MM.1S (cell line): ENCODE measurements at regions not wholly inside any gene's neighbourhood (a gene's known extent, or its start where the extent isn't known, plus 50 kb on each side); places are given as distances from the start of the nearest gene placed in this dataset.

Source experiments
- DNase-seq: peaks from one replicate; pipeline ENCODE4 v3.0.0-alpha.2; 2015
- H2AFZ ChIP-seq: fragments of 300-600 bp; sonication (generic); 2 replicates; pipeline ENCODE4 v1.6.0; 2016; ENCODE audit warnings: antibody characterized with exemption, low read length
- H3F3A ChIP-seq: fragments of 300-600 bp; sonication (generic); 2 replicates; pipeline ENCODE4 v1.6.1; 2016; ENCODE audit warnings: mild to moderate bottlenecking, antibody characterized with exemption, low read length, moderate library complexity, mixed read lengths; ENCODE audit not compliant: insufficient read depth
- H3K27ac ChIP-seq: fragments of 300-600 bp; sonication (generic); 2 replicates; pipeline ENCODE4 v1.5.1; 2016; ENCODE audit warnings: mild to moderate bottlenecking, low read length
- H3K27me3 ChIP-seq: fragments of 300-600 bp; sonication (generic); replicated peaks from 2 replicates; pipeline ENCODE4 v1.6.0; 2016; ENCODE audit warnings: low read length; ENCODE audit not compliant: insufficient read depth
- H3K36me3 ChIP-seq: fragments of 300-600 bp; sonication (generic); replicated peaks from 2 replicates; pipeline ENCODE4 v1.6.1; 2016; ENCODE audit warnings: mild to moderate bottlenecking, low read length, mixed read lengths; ENCODE audit not compliant: insufficient read depth
- H3K4me1 ChIP-seq: fragments of 300-600 bp; sonication (generic); 2 replicates; pipeline ENCODE4 v1.6.1; 2016; ENCODE audit warnings: low read length, mixed read lengths
- H3K4me2 ChIP-seq: fragments of 300-600 bp; sonication (generic); 2 replicates; pipeline ENCODE4 v1.6.0; 2016; ENCODE audit warnings: low read depth, low read length
- H3K4me3 ChIP-seq: fragments of 300-600 bp; sonication (generic); 2 replicates; pipeline ENCODE4 v1.5.1; 2016; ENCODE audit warnings: low read length, mixed read lengths
- H3K79me2 ChIP-seq: fragments of 300-600 bp; sonication (generic); 2 replicates; pipeline ENCODE4 v1.6.1; 2016; ENCODE audit warnings: mixed run types, low read length, mixed read lengths
- H3K9ac ChIP-seq: fragments of 300-600 bp; sonication (generic); 2 replicates; pipeline ENCODE4 v1.6.1; 2016; ENCODE audit warnings: low read length, mixed read lengths
- H3K9me2 ChIP-seq: fragments of 300-600 bp; sonication (generic); replicated peaks from 2 replicates; pipeline ENCODE4 v1.6.1; 2016; ENCODE audit warnings: mild to moderate bottlenecking, low read length, mixed read lengths; ENCODE audit not compliant: insufficient read depth
- H3K9me3 ChIP-seq: fragments of 300-600 bp; sonication (generic); replicated peaks from 2 replicates; pipeline ENCODE4 v1.6.1; 2016; ENCODE audit warnings: mild to moderate bottlenecking, low read length, mixed read lengths; ENCODE audit not compliant: insufficient read depth
- H4K20me1 ChIP-seq: fragments of 300-600 bp; sonication (generic); 2 replicates; pipeline ENCODE4 v1.6.1; 2016; ENCODE audit warnings: mild to moderate bottlenecking, low read length, moderate library complexity, mixed read lengths; ENCODE audit not compliant: insufficient read depth
- EZH2 ChIP-seq: fragments of 300-600 bp; sonication (generic); optimal IDR thresholded peaks from 2 replicates; pipeline ENCODE3; 2017; ENCODE audit warnings: low read depth, mild to moderate bottlenecking, antibody characterized with exemption, low read length, mixed read lengths
- EZH2phosphoT487 ChIP-seq: fragments of 300-600 bp; sonication (generic); IDR thresholded peaks from 2 replicates; pipeline ENCODE4 v1.6.1; 2018; ENCODE audit warnings: antibody characterized with exemption, low read length
- TF ChIP-seq, protein P1 (sequence below): fragments of 300-600 bp; sonication (generic); IDR thresholded peaks from 2 replicates; pipeline ENCODE4 v1.5.1; 2016; ENCODE audit warnings: antibody characterized with exemption, low read length, mixed read lengths

DNA sequence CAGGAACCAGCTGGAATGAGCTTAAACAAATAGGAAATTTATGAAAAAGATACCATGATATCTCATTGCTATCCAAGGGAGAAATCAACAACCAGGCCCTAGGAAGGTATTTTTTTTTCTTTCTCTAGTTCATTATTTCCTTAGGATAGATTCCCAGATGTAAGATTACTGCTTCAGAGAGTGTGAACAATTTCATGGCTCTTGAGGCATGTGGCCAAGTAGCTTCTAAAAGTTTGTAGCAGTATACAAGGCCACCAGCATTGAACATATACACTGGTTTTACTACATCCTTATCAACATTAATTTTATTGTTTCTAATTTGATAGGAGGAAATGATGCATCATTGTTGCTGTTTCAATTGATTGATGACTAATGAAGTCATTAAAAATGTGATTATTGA lies 201.2 kb downstream of the SREK1 start:
- Histone ChIP-seq H3K79me2 (no peaks in the 10 kb centered on the region), H3K4me1 (no peaks in the 10 kb centered on the region), H3K27ac (no peak overlapping the region), H3K9ac (no peak overlapping the region), H3K9me3 (no peaks in the 10 kb centered on the region), H3K36me3 (no peaks in the 10 kb centered on the region), H4K20me1 (no peaks in the 10 kb centered on the region), H3F3A (no peaks in the 10 kb centered on the region), H3K4me2 (no peak overlapping the region), H3K4me3 (no peak overlapping the region), H3K27me3 (no peaks in the 10 kb centered on the region), H3K9me2 (no peaks in the 10 kb centered on the region), H2AFZ (no peak overlapping the region)
- no peak for TF ChIP-seq EZH2
- TF ChIP-seq, protein P1, sequence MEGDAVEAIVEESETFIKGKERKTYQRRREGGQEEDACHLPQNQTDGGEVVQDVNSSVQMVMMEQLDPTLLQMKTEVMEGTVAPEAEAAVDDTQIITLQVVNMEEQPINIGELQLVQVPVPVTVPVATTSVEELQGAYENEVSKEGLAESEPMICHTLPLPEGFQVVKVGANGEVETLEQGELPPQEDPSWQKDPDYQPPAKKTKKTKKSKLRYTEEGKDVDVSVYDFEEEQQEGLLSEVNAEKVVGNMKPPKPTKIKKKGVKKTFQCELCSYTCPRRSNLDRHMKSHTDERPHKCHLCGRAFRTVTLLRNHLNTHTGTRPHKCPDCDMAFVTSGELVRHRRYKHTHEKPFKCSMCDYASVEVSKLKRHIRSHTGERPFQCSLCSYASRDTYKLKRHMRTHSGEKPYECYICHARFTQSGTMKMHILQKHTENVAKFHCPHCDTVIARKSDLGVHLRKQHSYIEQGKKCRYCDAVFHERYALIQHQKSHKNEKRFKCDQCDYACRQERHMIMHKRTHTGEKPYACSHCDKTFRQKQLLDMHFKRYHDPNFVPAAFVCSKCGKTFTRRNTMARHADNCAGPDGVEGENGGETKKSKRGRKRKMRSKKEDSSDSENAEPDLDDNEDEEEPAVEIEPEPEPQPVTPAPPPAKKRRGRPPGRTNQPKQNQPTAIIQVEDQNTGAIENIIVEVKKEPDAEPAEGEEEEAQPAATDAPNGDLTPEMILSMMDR: no peak
- no peak for TF ChIP-seq EZH2phosphoT487
- no peak for DNase-seq

DNA sequence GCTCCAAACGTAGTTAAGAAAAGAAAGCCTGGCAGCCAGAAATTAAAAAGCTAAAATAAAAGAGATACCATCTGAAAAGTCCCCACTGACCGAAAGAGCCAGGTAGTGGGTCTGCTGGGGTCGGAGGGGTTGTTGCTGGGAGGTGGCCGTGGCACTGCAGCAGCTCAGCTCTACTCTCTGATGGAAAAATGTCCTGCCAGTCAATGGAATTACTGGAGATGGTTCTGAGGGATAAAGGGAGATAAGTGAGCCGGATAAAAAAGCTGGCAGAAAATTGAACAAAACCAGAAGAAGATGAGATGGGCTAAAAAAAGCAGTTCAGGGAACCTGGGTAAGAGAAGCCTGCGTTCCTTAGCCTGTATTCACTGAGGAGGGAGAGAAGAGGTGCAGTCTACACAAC lies 202.8 kb downstream of the SREK1 start:
- Histone ChIP-seq H3K4me1 (no peaks in the 10 kb centered on the region), H4K20me1 (no peaks in the 10 kb centered on the region), H3K4me2 (no peak overlapping the region), H3K9ac (no peak overlapping the region), H3K4me3 (no peak overlapping the region), H3K9me2 (no peaks in the 10 kb centered on the region), H3K27ac (no peak overlapping the region), H3K36me3 (no peaks in the 10 kb centered on the region), H3K79me2 (no peaks in the 10 kb centered on the region), H2AFZ (no peak overlapping the region), H3K9me3 (no peaks in the 10 kb centered on the region), H3F3A (no peaks in the 10 kb centered on the region), H3K27me3 (no peaks in the 10 kb centered on the region)
- no peak for DNase-seq
- no peak for TF ChIP-seq EZH2phosphoT487
- TF ChIP-seq EZH2: no peak
- TF ChIP-seq, protein P1: no peak

DNA sequence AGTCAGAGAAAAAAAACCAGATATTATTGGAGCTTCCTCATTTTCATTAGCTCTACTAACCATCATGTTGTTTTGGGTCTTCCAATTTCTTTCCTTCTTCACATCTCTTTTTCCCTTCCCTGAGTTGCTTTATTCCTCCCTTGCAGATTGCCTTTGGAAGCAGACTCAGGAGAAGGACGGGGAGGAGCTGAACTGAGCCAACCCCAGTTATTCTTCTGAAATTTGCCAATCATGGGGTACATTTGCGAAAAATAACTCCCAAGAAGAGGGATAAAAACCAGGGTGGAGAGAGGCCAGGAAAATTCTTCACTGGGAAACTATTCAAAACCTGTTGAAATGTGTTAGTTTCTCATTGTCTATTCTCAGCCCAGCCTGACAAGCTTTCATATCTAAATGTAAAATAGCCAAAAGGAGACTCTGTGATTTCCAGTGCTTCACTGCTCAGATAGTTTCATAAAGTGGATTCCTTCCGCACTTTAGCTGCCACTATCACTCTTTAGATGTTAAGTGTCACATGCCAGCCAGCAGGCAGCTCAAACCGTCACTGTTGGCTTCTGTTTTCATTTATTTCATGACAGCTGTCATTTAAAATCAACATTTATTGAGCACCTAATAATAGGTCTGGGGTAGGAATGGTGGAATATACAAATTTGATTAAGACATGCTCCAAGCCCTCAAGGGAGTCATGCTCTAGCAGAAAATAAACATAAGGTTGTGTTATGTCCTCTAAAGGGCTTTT lies 204.5 kb downstream of the SREK1 start:
- TF ChIP-seq EZH2 (no peak), EZH2phosphoT487 (no peak)
- TF ChIP-seq, protein P1: no peak
- no peaks in the 10 kb centered on the region for H3K36me3 ChIP-seq
- H4K20me1 ChIP-seq: no peaks in the 10 kb centered on the region
- no peak overlapping the region for H3K4me3 ChIP-seq
- H3K4me2 ChIP-seq: no peak overlapping the region
- H2AFZ ChIP-seq: no peak overlapping the region
- DNase-seq: no peak
- H3F3A ChIP-seq: no peaks in the 10 kb centered on the region
- no peak overlapping the region for H3K9ac ChIP-seq
- H3K27me3 ChIP-seq: no peaks in the 10 kb centered on the region
- H3K9me3 ChIP-seq: no peaks in the 10 kb centered on the region
- no peaks in the 10 kb centered on the region for H3K9me2 ChIP-seq
- H3K27ac ChIP-seq: no peak overlapping the region
- H3K4me1 ChIP-seq: no peaks in the 10 kb centered on the region
- no peaks in the 10 kb centered on the region for H3K79me2 ChIP-seq
